AG10803 (cell line): ENCODE measurements at regions not wholly inside any gene's neighbourhood (a gene's known extent, or its start where the extent isn't known, plus 50 kb on each side); places are given as distances from the start of the nearest gene placed in this dataset.
A peak's percentile ranks its signal among the peaks of the same experiment; 100 is the strongest.

Source experiments
- DNase-seq: peaks from one replicate; pipeline ENCODE4 v3.0.0; 2010; ENCODE audit warnings: low read depth
- H3K4me3 ChIP-seq: 2 replicates; pipeline ENCODE4 v1.5.1; 2011; ENCODE audit warnings: mild to moderate bottlenecking, low read length, control low read depth
- TF ChIP-seq, protein P1 (sequence below): conservative IDR thresholded peaks from 2 replicates; pipeline ENCODE4 v1.5.1; 2011; ENCODE audit warnings: mild to moderate bottlenecking, low read length, control low read depth, inconsistent platforms

DNA sequence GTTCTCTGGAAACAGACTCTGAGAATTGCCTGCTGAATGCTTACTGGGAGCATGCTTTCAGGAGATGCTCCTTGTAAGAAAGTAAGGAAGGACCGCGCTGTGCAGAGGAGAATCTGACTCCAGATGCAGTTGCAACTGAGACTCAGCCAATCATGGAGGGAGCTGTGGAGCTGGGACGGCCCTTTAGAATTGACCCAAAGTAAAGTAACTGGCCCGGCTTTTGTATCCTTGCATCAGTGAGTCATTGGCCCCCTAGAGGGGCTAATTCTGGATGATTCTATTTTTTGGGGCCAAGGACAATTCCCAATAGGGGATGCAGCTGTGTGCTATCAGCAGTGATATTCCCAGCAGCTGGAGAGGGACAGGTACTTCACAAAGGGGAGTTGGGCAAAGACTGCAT is 170.4 kb downstream of the PTEN start:
- DNase-seq = no peak
- TF ChIP-seq, protein P1, sequence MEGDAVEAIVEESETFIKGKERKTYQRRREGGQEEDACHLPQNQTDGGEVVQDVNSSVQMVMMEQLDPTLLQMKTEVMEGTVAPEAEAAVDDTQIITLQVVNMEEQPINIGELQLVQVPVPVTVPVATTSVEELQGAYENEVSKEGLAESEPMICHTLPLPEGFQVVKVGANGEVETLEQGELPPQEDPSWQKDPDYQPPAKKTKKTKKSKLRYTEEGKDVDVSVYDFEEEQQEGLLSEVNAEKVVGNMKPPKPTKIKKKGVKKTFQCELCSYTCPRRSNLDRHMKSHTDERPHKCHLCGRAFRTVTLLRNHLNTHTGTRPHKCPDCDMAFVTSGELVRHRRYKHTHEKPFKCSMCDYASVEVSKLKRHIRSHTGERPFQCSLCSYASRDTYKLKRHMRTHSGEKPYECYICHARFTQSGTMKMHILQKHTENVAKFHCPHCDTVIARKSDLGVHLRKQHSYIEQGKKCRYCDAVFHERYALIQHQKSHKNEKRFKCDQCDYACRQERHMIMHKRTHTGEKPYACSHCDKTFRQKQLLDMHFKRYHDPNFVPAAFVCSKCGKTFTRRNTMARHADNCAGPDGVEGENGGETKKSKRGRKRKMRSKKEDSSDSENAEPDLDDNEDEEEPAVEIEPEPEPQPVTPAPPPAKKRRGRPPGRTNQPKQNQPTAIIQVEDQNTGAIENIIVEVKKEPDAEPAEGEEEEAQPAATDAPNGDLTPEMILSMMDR = no peak
- H3K4me3 ChIP-seq = no peak overlapping the region

DNA sequence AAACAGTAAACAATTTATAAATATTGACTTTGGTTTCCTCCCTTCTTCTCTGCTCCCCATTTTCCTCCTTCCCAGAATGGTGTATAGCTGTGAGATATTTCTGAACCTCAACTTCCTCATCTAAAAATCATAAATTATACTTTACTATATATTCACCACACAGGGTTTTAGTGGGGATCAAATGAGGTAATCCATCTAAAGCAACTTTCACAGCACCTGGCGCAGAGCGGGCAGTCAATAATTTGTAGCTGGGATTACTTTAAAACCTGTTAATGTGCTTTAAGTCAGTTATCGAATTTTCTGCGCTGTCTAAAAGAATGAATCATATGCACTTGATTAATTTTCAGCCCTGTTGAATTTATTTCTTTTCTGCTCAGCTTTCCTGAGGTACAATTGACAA is 172.7 kb downstream of the PTEN start:
- DNase-seq = no peak
- H3K4me3 ChIP-seq = no peak overlapping the region
- TF ChIP-seq, protein P1 = no peak

DNA sequence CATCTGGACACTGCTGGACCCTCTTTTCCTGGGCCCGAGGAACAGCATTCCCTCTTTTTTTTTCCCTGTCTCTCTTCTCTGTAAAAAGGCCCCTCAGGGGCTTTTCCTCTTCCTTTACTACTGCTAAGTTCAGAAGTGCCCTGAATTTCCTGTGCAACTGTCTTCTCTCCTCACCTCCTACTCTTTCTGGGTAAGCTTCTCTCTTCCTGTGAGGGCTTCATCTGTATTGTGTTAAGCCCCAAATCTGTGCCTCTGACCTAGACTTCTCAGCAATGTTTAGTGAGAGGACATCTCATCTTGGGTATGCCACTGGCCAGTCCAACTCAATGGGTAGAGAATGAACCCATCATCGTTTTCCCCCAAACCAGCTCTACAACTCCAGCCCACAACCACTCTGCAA is 174.2 kb downstream of the PTEN start:
- TF ChIP-seq, protein P1 = no peak
- H3K4me3 ChIP-seq = no peak overlapping the region
- no peak for DNase-seq

DNA sequence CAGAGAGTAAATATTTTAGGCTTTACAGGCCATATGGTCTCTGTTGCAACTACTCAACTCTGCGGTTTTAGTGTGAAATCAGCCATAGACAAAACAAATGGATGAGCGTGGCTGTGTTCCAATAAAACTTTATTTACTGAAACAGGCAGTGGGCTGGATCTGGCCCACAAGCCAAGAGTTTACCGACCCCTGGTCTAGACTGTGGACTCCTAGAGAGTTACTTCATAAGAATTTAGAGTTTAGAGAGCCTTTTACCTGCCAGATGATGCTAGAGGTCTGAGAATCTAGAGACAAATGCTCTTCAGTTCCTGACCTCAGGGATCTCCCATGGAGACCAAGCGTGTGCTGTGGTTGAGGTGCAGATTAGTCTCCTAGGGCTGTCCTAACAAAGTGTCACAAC is 174.8 kb downstream of the PTEN start:
- TF ChIP-seq, protein P1 = no peak
- no peak overlapping the region for H3K4me3 ChIP-seq
- peak; percentile 84 for DNase-seq

DNA sequence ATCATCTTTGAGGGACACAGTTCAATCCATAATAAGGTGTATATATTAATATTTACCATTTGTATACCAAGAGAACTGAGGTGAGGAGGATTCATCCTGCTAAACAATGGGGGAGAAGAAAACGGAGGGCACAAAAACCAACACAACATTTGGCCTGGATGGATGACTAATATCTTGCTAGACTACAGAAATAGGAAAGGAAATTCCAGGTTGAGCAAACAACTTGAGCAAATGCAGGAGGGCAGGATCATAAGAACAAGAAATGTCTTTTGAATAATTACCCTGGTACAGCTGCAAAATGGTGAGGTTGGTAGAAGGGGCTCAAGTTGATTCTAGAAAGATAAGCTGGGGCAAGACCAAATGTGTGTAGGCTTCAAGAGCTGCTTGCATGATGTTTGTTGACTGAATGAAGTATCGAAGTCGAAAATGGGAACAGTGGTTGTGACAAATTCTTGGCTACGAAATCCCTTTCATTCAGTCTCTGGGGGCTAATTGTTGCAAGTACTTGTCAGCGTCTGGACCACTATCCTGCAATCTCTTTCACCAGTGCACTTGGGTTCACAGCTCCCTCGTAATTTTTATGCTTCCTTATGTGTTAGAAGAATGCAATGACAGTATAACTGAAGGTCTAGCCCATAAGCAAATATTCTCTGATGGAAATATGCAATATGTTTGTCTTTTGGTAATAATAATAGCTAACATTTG is 176.2 kb downstream of the PTEN start:
- TF ChIP-seq, protein P1 = no peak
- peak; percentile 45 for DNase-seq
- no peak overlapping the region for H3K4me3 ChIP-seq

DNA sequence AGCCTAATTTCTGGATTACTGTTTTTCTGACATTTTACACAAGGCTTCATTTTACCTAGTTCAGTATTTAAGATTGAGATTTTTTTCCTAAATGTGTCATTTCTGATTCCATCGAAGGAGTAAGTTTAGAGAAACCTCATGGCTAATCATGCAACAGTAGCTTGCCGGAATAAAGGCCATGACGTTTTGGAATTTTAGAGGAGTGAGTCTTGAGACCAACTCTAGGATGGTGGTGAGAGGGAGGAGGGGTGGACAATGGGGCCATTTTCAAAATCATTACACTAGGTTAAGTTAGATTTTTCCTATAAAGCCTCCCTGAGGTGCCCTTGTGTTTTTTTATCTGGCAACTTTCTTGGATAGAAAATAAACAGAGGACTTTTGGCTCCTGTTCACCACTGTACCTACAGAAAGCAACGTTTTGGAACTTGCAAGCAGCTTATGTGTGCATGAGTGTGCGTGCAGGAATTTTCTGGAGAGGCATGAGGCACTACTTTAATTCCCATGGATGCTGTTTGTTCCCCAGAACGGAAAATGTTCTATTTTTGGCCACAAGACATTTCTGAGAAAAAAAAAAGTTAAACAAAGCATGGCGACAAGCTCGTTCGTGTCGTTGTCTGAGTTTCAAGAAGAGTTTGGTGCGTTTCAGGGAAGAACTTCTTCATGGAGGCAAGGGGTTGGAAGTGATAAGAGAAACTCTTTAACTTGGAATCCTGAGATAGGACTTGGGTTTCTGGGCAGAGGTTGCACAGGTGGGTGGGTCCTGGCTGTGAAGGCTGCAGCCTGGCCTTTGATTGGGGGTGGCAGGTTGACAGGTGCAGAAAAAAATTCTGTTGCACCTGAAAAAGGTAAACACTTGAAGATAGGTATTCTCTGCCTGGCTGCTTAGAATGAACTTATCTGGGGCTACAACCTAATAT is 178.1 kb downstream of the PTEN start:
- TF ChIP-seq, protein P1 = no peak

More for the DNA sequence above, 178.1 kb downstream of the PTEN start:
- DNase-seq = peak; percentile 63
- no peak overlapping the region for H3K4me3 ChIP-seq
